ENCODE measurements at regions not wholly inside any gene's neighbourhood (a gene's known extent, or its start where the extent isn't known, plus 50 kb on each side); places are given as distances from the start of the nearest gene placed in this dataset.
"Not testable (repeated sequence)": the region's sequence is repeated elsewhere in the genome, so short reads cannot be mapped to it uniquely, and the experiment has no call there.

GRCh38 chr11:69869311-69869939 lies 50.2 kb upstream of the FGF3 start:
- no peaks in the 10 kb centered on the region for H3K4me1 Mint-ChIP-seq
- H3K27me3 Mint-ChIP-seq, result peaks cover 35% of the 10 kb centered on the region
- no peaks in the 10 kb centered on the region for H3K36me3 Mint-ChIP-seq
- H3K9me3 Mint-ChIP-seq, result no peaks in the 10 kb centered on the region
- no peak for DNase-seq
- CTCF ChIA-PET, result no interaction called here
- no peak overlapping the region for H3K4me3 Mint-ChIP-seq
- no peak overlapping the region for H3K27ac Mint-ChIP-seq

DNA sequence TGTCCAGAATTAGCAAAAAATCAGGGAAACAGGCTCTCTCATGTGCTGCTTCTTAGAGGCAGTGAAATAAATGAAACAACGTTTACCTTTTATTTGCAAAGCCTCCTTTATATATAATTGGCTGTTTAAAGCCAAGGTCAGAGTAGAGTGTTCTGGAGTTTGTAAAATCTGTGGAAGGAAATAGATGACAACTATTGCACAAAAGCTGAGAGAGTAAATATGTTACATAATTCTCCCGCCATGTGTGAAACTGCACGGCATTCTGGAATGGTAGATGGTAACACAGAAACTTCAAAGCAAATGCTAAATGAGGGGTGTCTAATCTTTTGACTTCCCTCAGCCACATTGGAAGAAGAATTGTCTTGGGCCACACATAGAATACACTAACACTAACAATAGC lies 51.5 kb upstream of the FGF3 start:
- peaks cover 32% of the 10 kb centered on the region for H3K27me3 Mint-ChIP-seq
- H3K4me3 Mint-ChIP-seq, result no peak overlapping the region
- DNase-seq, result no peak
- H3K36me3 Mint-ChIP-seq, result no peaks in the 10 kb centered on the region
- H3K27ac Mint-ChIP-seq, result no peak overlapping the region
- H3K4me1 Mint-ChIP-seq, result no peaks in the 10 kb centered on the region
- CTCF ChIA-PET, result no interaction called here
- H3K9me3 Mint-ChIP-seq, result no peaks in the 10 kb centered on the region

DNA sequence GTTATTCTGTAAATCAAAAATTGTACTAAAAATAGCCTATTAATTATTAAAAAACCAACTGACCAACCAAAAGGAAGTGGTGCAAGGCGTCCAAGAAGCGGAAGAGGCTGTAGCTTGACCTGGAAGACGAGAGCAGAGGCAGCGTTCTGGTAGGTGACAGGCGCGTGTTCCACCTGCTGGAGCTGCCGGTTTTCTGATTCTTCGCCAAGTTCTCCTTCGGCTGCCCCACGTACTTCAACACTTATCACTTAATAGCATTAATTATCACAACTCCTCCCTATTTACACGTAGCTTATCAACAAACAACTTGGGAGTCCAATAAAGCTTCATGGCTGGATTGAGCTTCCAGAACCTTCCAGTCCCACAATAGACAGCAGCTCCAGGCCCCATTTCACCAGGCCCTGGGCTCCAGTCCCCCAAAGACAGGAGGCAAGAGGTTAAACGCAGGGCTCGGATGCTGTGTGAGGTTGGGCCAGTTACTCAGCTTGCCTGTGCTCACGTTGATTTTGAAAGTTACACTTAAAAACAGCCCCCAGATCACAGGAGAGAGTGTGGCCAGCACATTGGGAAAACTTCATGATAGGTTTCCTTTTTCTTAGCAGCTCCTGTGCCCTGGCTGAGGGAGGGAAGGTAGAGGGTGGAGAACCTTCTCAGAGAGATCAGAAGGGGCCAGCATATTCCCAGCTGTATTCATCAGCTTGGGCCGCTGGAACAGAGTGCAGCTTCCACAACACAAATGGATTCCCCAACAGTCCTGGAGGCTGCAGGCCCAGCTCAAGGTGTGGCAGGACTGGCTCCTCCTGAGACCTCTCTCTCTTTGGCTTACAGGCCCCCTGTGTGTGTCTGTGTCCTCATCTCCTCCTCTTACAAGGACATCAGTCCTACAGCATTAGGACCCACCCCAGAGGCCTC lies 54.2 kb upstream of the FGF3 start:
- Mint-ChIP-seq H3K27me3 (peaks cover 14% of the 10 kb centered on the region), H3K4me1 (no peaks in the 10 kb centered on the region), H3K9me3 (no peaks in the 10 kb centered on the region), H3K27ac (no peak overlapping the region), H3K4me3 (no peak overlapping the region), H3K36me3 (no peaks in the 10 kb centered on the region)
- CTCF ChIA-PET, result interaction anchor here (1.2 to 1.4 kb wide), 2 partner anchors 10 to 15 kb away, joined by 3 to 6 read pairs; no protein-coding TSS in a partner anchor
- no peak for DNase-seq

DNA sequence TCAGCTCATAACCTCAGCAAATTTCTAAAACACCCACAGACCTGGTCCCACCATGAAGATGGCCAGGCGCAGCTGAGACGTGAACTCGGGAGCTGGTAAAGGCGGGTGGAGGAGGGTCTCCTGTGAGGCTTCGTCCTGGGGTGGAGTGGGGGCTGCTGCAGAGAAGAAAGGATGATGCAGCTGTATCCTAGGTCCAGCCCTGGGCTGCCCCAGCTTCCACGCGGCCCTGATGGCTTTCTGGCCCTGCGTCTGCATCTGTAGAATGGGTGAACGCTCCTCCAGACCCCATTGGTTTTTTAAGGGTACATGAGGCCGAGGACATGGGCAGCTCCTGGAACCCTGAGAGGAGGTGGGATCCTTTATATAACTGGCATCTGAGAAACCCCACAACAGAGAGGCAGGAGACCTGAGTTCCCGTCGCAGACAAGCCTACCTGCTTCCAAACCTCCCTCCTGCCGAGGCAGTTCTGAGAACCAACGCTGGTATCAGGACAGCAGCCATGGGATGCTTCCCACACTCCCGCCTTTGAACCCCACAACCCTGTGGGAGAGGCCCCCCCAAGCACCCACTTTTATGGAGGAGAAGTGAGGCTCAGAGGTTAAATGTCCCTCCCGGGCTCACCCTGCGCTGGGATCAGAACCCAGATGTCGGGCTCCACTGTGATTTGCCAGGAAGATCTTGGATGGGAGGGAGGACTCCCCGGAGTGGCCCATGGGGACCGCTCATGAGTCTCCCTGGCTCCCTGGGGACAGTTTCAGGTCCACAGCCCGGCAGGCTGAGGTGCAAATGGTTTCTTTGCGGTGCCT lies 55.2 kb upstream of the FGF3 start:
- Mint-ChIP-seq H3K27ac (no peak overlapping the region), H3K36me3 (no peaks in the 10 kb centered on the region), H3K27me3 (peaks cover 6% of the 10 kb centered on the region), H3K4me3 (no peak overlapping the region), H3K4me1 (no peaks in the 10 kb centered on the region), H3K9me3 (no peaks in the 10 kb centered on the region)
- no peak for DNase-seq
- CTCF ChIA-PET, result interaction anchor here (1.2 to 1.4 kb wide), 3 partner anchors 9 to 27 kb away, joined by 3 to 6 read pairs (median 3); no protein-coding TSS in a partner anchor

DNA sequence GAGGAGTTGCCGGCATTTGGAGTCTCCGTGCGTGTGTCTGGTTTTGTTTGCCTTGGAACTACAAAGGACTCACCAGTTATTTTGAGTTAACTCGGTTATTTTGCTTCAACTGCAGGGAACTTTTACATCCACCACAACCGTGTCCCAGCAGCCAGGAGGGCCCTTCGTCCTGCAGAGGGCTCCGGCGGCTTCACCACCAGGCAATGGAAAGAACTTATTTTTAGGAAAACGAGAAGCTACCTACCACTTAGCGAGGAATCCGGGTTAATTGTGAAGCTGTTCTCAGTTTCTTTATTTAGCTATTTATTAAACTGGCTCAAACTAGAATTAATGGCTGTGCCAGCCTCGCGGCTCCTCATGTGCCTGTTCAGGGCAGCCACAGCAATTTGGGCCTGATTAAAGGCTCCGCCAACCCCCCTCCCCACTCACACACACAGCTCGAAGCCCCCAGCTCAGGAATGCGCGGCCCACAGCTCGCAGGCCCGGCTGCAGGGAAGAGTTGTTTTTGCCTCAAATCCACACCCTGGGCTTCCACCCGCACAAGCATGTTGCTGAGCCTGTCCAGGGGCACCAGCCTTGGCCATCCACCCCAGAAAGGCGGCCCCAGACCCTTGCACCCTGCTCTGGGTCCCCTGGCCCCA lies 55.9 kb upstream of the FGF3 start:
- peak; percentile 3 for DNase-seq
- Mint-ChIP-seq H3K36me3 (no peaks in the 10 kb centered on the region), H3K9me3 (no peaks in the 10 kb centered on the region), H3K27me3 (peaks cover 4% of the 10 kb centered on the region), H3K4me3 (no peak overlapping the region), H3K4me1 (no peaks in the 10 kb centered on the region), H3K27ac (no peak overlapping the region)
- CTCF ChIA-PET, result interaction anchor here (1.2 kb wide), 1 partner anchor 26 kb away, joined by 3 read pairs; no protein-coding TSS in a partner anchor

- H3K36me3 Mint-ChIP-seq, result no peaks in the 10 kb centered on the region
- no peak overlapping the region for H3K27ac Mint-ChIP-seq
- DNase-seq, result peak; percentile 11
- CTCF ChIA-PET, result no interaction called here
- no peaks in the 10 kb centered on the region for H3K9me3 Mint-ChIP-seq
- no peaks in the 10 kb centered on the region for H3K4me1 Mint-ChIP-seq
- peaks cover 4% of the 10 kb centered on the region for H3K27me3 Mint-ChIP-seq
- no peak overlapping the region for H3K4me3 Mint-ChIP-seq
Measured at GRCh38 chr11:69876013-69876412, 56.8 kb upstream of the FGF3 start.

DNA sequence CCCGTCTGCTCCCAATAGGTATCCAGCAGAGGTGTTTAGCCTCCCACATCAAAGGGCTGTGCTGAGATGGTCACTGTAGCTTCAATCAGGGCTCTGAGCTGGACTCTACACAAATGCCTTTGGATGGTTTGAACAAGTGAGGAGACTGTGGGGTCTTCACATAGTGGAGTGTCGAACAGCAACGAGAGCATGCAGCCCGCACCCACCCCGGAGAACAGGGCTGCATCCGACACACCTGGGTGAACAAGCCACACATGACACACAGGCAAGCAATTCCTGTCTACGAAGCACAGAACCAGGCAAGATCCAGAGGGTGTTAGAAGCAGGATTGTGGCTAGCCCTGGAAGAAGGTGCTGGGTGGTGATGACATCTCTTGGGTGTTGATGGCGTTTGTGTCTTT lies 58.0 kb upstream of the FGF3 start:
- Mint-ChIP-seq H3K36me3 (no peaks in the 10 kb centered on the region), H3K27ac (no peak overlapping the region), H3K4me3 (no peak overlapping the region), H3K27me3 (peaks cover 4% of the 10 kb centered on the region), H3K4me1 (no peaks in the 10 kb centered on the region), H3K9me3 (no peaks in the 10 kb centered on the region)
- CTCF ChIA-PET, result no interaction called here
- DNase-seq, result no peak

DNA sequence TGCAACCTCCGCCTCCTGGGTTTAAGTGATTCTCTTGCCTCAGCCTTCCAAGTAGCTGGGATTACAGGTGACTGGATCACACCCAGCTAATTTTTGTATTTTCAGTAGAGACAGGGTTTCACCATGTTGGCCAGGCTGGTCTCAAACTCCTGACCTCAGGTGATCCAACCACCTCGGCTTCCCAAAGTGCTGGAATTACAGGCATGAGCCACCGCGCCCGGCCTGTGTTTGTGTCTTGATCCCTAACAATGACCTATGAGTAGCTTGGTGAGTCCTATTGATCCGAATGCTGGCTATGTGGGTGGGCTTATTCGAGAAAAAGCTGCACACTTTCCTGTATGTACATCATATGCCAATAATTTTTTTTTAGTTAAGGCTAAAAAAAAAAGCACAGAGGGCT lies 58.5 kb upstream of the FGF3 start:
- DNase-seq, CTCF ChIA-PET, H3K27ac Mint-ChIP-seq, H3K4me3 Mint-ChIP-seq, H3K27me3 Mint-ChIP-seq, H3K36me3 Mint-ChIP-seq, H3K9me3 Mint-ChIP-seq, H3K4me1 Mint-ChIP-seq: not testable (repeated sequence)

GRCh38 chr11:69878144-69878883 lies 59.1 kb upstream of the FGF3 start:
- CTCF ChIA-PET, result interaction anchor here (0.8 kb wide), 1 partner anchor 10 kb away, joined by 3 read pairs; no protein-coding TSS in a partner anchor
- no peak for DNase-seq
- Mint-ChIP-seq H3K9me3 (no peaks in the 10 kb centered on the region), H3K36me3 (no peaks in the 10 kb centered on the region), H3K27ac (no peak overlapping the region), H3K4me3 (no peak overlapping the region), H3K27me3 (peaks cover 4% of the 10 kb centered on the region), H3K4me1 (no peaks in the 10 kb centered on the region)

DNA sequence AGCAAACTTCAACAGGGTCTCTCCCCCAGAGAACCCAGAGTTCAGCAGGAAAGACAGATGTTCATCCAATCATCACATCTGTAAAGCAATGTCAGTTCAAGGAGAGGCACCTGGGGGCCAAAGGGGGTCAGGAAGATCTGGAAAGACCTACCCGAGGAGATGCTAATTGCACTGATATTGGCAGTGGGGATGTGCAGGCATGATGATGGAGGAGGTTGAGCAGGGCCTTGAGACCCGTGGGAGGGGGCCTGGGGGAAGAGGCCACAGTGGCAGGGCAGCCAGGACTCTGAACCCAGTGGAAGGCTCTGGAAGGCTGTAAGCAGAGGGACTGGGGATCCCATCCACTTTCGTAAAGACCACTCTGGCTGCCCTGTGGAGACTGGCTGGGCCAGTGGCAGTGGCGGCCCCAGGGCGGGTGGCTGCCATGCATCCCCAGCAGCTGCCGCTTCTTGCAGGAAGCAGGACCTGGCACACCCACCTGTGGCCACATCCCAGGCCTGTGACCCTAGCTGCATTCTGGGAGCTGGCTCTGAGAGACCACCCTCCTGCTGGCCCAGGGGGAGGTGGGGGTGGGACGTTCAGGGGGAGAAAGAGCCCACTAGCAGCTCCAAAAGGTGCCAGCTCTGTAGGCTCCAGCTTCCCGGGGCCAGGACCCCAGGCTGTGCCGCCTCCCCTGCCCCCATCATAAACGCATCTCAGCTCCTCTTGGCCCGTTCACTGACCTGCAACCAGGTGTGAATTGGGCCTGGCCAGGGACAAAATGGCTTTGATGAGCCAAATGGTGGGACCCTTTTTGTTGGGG lies 59.9 kb upstream of the FGF3 start:
- no peaks in the 10 kb centered on the region for H3K9me3 Mint-ChIP-seq
- DNase-seq, result peak; percentile 18
- CTCF ChIA-PET, result interaction anchor here (0.8 kb wide), 1 partner anchor 10 kb away, joined by 3 read pairs; no protein-coding TSS in a partner anchor
- H3K4me3 Mint-ChIP-seq, result no peak overlapping the region
- peak overlapping the region; percentile 77 for H3K27ac Mint-ChIP-seq
- no peaks in the 10 kb centered on the region for H3K36me3 Mint-ChIP-seq
- H3K4me1 Mint-ChIP-seq, result no peaks in the 10 kb centered on the region
- H3K27me3 Mint-ChIP-seq, result peaks cover 4% of the 10 kb centered on the region

- CTCF ChIA-PET, result no interaction called here
- H3K9me3 Mint-ChIP-seq, result no peaks in the 10 kb centered on the region
- no peaks in the 10 kb centered on the region for H3K36me3 Mint-ChIP-seq
- peaks cover 4% of the 10 kb centered on the region for H3K27me3 Mint-ChIP-seq
- no peak overlapping the region for H3K4me3 Mint-ChIP-seq
- H3K4me1 Mint-ChIP-seq, result no peaks in the 10 kb centered on the region
- no peak for DNase-seq
- no peak overlapping the region for H3K27ac Mint-ChIP-seq
Measured at GRCh38 chr11:69879729-69880005, 60.5 kb upstream of the FGF3 start.

GRCh38 chr11:69880041-69880825 lies 61.0 kb upstream of the FGF3 start:
- Mint-ChIP-seq H3K4me3 (no peak overlapping the region), H3K27ac (no peak overlapping the region), H3K27me3 (peaks cover 4% of the 10 kb centered on the region), H3K4me1 (no peaks in the 10 kb centered on the region), H3K36me3 (no peaks in the 10 kb centered on the region), H3K9me3 (no peaks in the 10 kb centered on the region)
- peak; percentile 4 for DNase-seq
- CTCF ChIA-PET, result no interaction called here

Data from activated naive CD4-positive, alpha-beta T cell treated with anti-CD3 and anti-CD28 coated beads, Interleukin-2, amount 10 ng/mL, durations not matched to agents 7 days and 5 days (primary cell).